ENCODE measurements at regions not wholly inside any gene's neighbourhood (a gene's known extent, or its start where the extent isn't known, plus 50 kb on each side); places are given as distances from the start of the nearest gene placed in this dataset.
"Not testable (repeated sequence)": the region's sequence is repeated elsewhere in the genome, so short reads cannot be mapped to it uniquely, and the experiment has no call there.

DNA sequence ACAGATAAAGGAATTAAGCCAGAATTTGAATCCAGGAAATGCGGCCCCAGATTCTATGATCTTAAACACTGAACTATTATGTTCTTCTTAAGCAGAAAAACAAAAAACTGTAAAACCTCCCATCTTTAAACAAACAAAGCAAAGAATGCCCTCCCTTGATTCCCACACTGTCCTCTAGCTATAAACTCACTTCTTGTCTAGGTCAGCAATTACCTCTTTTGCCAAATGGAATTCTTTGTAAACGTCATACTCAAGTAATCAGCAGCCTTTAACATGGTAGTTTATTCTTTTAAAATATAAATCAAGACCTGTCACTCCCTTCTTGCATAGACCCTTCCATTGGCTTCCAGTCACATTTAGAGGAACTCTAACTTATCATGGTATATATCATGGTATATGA is 958.9 kb upstream of the CNTN5 start:
- H3K36me3 ChIP-seq = no peaks in the 10 kb centered on the region
- ATAC-seq (no peak), DNase-seq (no peak)
- H3K4me1 ChIP-seq = no peaks in the 10 kb centered on the region
- intact Hi-C loops (cut with DNase I) = no loop called here
- H3K9me3 ChIP-seq = no peaks in the 10 kb centered on the region
- TF ChIP-seq CTCF (IDR thresholded peaks at IDR 0.05) = no peak
- H3K27me3 ChIP-seq = no peaks in the 10 kb centered on the region
- H3K4me3 ChIP-seq = no peak overlapping the region
- H3K27ac ChIP-seq = no peak overlapping the region

- Histone ChIP-seq H3K36me3 (no peaks in the 10 kb centered on the region), H3K4me1 (no peaks in the 10 kb centered on the region), H3K27me3 (no peaks in the 10 kb centered on the region), H3K27ac (no peak overlapping the region), H3K4me3 (no peak overlapping the region), H3K9me3 (no peaks in the 10 kb centered on the region)
- DNase-seq (no peak), ATAC-seq (no peak)
- intact Hi-C loops (cut with DNase I) = no loop called here
- TF ChIP-seq CTCF (IDR thresholded peaks at IDR 0.05) = no peak
Measured at GRCh38 chr11:98062714-98063113, 958.0 kb upstream of the CNTN5 start.

DNA sequence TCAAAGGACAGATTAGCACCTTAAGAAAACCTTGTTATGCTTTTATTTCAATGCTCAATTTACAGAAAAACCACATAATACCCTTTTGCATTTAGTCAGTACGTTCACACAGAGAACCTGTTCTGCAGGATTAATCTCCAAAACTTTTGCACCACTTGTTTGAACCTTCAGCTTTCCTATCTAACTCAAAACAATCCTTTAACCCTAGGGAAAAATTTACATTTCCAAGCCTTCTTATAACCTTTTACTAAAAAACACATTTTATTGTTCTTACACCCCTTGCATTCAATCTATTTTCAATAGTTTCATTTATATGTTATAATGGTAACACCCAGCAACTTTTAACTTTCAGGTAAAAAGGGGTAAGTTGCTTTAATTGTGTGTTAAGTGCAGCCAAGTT is 952.5 kb upstream of the CNTN5 start:
- no peaks in the 10 kb centered on the region for H3K9me3 ChIP-seq
- DNase-seq = no peak
- H3K4me3 ChIP-seq = no peak overlapping the region
- no peaks in the 10 kb centered on the region for H3K36me3 ChIP-seq
- intact Hi-C loops (cut with DNase I) = no loop called here
- ATAC-seq = no peak
- H3K4me1 ChIP-seq = no peaks in the 10 kb centered on the region
- no peak overlapping the region for H3K27ac ChIP-seq
- H3K27me3 ChIP-seq = no peaks in the 10 kb centered on the region
- TF ChIP-seq CTCF (IDR thresholded peaks at IDR 0.05) = no peak

DNA sequence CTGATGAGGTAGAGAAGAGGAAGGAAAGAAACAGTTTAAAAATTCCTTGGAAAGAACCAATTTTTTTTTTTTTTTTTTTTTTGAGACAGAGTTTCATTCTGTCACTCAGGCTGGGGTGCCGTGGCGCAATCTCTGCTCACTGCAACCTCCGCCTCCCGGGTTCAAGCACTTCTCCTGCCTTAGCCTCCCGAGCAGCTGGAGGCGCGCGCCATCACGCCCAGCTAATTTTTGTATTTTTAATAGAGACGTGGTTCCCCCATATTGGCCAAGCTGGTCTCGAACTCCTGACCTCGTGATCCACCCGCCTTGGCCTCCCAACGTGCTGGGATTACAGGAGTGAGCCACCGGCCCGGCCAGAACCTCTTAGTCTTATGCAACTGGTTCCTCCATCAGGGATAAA is 951.6 kb upstream of the CNTN5 start:
- H3K27ac ChIP-seq; intact Hi-C loops (cut with DNase I); H3K4me1 ChIP-seq; H3K9me3 ChIP-seq; H3K27me3 ChIP-seq; H3K4me3 ChIP-seq; DNase-seq; H3K36me3 ChIP-seq; ATAC-seq: not testable (repeated sequence)

GRCh38 chr11:98069861-98070260 is 950.9 kb upstream of the CNTN5 start:
- Histone ChIP-seq H3K27ac (no peak overlapping the region), H3K27me3 (no peaks in the 10 kb centered on the region), H3K9me3 (no peaks in the 10 kb centered on the region), H3K4me3 (no peak overlapping the region), H3K36me3 (no peaks in the 10 kb centered on the region), H3K4me1 (no peaks in the 10 kb centered on the region)
- DNase-seq (no peak), ATAC-seq (no peak)
- no peak for TF ChIP-seq CTCF (IDR thresholded peaks at IDR 0.05)
- intact Hi-C loops (cut with DNase I) = no loop called here

DNA sequence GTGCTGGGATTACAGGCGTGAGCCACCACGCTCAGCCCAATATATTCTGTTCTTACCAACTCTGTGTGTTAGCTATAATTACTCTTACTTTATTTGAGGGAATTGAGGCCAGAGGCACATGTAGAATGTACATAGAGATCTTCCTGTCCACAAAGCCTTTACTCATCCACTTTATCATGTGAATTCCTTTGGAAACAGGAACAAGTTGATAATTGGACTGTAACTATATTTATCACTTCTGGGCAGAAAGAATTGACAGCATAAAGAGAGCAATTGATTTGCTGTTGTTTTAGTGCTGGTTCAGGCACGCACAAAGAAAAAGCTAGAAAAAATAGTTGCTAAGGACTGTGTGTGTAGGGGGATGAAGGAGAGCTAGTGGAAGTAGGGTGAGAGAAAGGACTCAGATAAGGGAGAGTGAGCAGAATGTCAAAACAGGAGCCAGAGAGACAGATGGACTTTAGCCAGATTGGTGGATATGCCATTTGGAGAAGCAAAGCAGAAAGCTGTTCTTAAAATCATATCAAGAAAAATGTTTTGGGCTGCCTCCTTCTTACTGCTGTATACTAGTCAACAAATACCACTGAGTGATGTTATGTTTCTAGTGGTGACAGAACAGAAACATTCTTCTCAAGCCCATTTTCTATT is 929.8 kb upstream of the CNTN5 start:
- Histone ChIP-seq H3K27ac (no peak overlapping the region), H3K4me1 (no peaks in the 10 kb centered on the region), H3K27me3 (no peaks in the 10 kb centered on the region), H3K4me3 (no peak overlapping the region), H3K36me3 (no peaks in the 10 kb centered on the region), H3K9me3 (no peaks in the 10 kb centered on the region)
- intact Hi-C loops (cut with DNase I) = no loop called here
- TF ChIP-seq CTCF (IDR thresholded peaks at IDR 0.05) = no peak
- DNase-seq (no peak), ATAC-seq (no peak)

All from upper lobe of right lung (tissue), 1 donor.